ENCODE measurements at regions not wholly inside any gene's neighbourhood (a gene's known extent, or its start where the extent isn't known, plus 50 kb on each side); places are given as distances from the start of the nearest gene placed in this dataset.
A peak's percentile ranks its signal among the peaks of the same experiment; 100 is the strongest.

DNA sequence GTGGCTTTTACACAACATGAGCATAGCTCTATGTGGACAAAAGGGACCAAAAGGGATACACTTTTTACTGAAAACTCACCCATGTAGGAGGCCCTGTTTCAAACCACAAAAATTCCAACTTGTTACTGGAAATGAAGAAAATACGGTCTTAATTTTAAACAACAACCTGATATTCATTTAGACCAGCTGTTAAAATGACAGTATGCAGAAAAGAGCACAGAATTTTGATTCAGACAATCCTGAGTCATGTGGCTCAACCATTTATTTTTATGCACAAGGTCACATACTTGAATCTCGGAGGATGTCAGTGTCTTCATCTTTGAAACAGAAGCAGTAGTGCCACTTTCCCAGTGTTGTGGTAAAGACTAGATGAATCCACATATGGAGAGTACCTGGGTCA is 426.5 kb upstream of the NFE2L3 start:
- Histone ChIP-seq H2AFZ (ENCODE audit: low read depth, low read length) (no peak overlapping the region), H3K79me2 (ENCODE audit: insufficient read depth, low read length) (no peaks in the 10 kb centered on the region), H3K27me3 (ENCODE audit: insufficient read depth, low read length) (no peaks in the 10 kb centered on the region), H4K20me1 (ENCODE audit: insufficient read depth, low read length) (no peaks in the 10 kb centered on the region), H3K27ac (ENCODE audit: low read depth, low read length) (no peak overlapping the region), H3K4me1 (ENCODE audit: insufficient read depth, low read length) (no peaks in the 10 kb centered on the region), H3K4me3 (ENCODE audit: insufficient read depth, low read depth, low read length) (no peak overlapping the region), H3K36me3 (ENCODE audit: insufficient read depth, low read length) (no peaks in the 10 kb centered on the region), H3K9ac (ENCODE audit: low read length) (no peak overlapping the region), H3K4me2 (ENCODE audit: low read length) (no peak overlapping the region), H3K9me3 (ENCODE audit: insufficient read depth, low read depth, low read length) (no peaks in the 10 kb centered on the region)
- no peak for FAIRE-seq
- TF ChIP-seq, protein P1, sequence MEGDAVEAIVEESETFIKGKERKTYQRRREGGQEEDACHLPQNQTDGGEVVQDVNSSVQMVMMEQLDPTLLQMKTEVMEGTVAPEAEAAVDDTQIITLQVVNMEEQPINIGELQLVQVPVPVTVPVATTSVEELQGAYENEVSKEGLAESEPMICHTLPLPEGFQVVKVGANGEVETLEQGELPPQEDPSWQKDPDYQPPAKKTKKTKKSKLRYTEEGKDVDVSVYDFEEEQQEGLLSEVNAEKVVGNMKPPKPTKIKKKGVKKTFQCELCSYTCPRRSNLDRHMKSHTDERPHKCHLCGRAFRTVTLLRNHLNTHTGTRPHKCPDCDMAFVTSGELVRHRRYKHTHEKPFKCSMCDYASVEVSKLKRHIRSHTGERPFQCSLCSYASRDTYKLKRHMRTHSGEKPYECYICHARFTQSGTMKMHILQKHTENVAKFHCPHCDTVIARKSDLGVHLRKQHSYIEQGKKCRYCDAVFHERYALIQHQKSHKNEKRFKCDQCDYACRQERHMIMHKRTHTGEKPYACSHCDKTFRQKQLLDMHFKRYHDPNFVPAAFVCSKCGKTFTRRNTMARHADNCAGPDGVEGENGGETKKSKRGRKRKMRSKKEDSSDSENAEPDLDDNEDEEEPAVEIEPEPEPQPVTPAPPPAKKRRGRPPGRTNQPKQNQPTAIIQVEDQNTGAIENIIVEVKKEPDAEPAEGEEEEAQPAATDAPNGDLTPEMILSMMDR (IDR thresholded peaks at IDR 0.05; ENCODE audit: insufficient read depth, low read depth, low read length): no peak
- no peak for TF ChIP-seq EZH2 (IDR thresholded peaks at IDR 0.05; ENCODE audit: insufficient read depth, low read length)
- H3K9me3 Mint-ChIP-seq (ENCODE audit: unreplicated experiment): peaks cover 3% of the 10 kb centered on the region
- DNase-seq (ENCODE audit: low read depth): no peak
- H3K27me3 Mint-ChIP-seq (ENCODE audit: low read depth, unreplicated experiment): no peaks in the 10 kb centered on the region
- H3K4me3 Mint-ChIP-seq (ENCODE audit: unreplicated experiment): no peak overlapping the region
- H3K27ac Mint-ChIP-seq (ENCODE audit: unreplicated experiment): no peak overlapping the region
- H3K4me1 Mint-ChIP-seq (ENCODE audit: low read depth, unreplicated experiment): peaks cover 20% of the 10 kb centered on the region
- no peaks in the 10 kb centered on the region for H3K36me3 Mint-ChIP-seq (ENCODE audit: low read depth, unreplicated experiment)

DNA sequence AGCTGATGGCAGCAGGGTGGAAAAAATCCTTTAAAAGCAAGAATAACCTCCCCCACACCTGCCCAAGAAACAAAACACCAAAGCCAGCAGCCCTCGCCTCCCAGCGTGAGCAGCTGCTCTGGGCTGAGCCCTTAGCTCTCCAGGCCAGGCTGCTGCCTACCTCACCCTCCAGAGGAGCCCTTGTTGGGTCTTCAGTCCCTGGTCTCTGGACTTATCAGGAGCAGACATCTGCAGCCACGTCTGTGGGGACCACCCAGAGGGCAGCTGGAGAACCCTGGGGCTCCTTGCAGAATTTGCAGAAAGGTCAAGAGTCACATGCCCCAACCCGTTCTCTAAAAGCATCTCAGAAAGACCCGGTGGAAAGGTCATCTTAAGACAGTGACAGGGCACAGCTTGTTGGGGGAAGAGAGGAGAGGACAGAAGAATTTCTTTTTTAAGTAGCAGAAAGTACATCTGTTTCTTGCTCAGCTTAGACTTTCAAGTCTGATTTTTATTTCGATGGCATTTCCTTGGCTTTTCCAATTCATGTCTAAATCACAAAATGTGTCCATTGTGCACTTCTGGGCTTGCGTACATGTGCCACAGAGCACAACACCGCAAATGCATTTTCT is 425.7 kb upstream of the NFE2L3 start:
- DNase-seq (ENCODE audit: low read depth) (no peak), FAIRE-seq (no peak)
- H3K4me3 Mint-ChIP-seq (ENCODE audit: unreplicated experiment): no peak overlapping the region
- H3K27me3 ChIP-seq (ENCODE audit: insufficient read depth, low read length): no peaks in the 10 kb centered on the region
- H2AFZ ChIP-seq (ENCODE audit: low read depth, low read length): no peak overlapping the region
- no peaks in the 10 kb centered on the region for H3K36me3 ChIP-seq (ENCODE audit: insufficient read depth, low read length)
- no peaks in the 10 kb centered on the region for H3K27me3 Mint-ChIP-seq (ENCODE audit: low read depth, unreplicated experiment)
- H3K9me3 ChIP-seq (ENCODE audit: insufficient read depth, low read depth, low read length): no peaks in the 10 kb centered on the region
- no peaks in the 10 kb centered on the region for H4K20me1 ChIP-seq (ENCODE audit: insufficient read depth, low read length)
- H3K27ac ChIP-seq (ENCODE audit: low read depth, low read length): no peak overlapping the region
- no peaks in the 10 kb centered on the region for H3K36me3 Mint-ChIP-seq (ENCODE audit: low read depth, unreplicated experiment)
- H3K9me3 Mint-ChIP-seq (ENCODE audit: unreplicated experiment): peaks cover 3% of the 10 kb centered on the region
- TF ChIP-seq EZH2 (IDR thresholded peaks at IDR 0.05; ENCODE audit: insufficient read depth, low read length): no peak
- TF ChIP-seq, protein P1 (IDR thresholded peaks at IDR 0.05; ENCODE audit: insufficient read depth, low read depth, low read length): no peak
- H3K27ac Mint-ChIP-seq (ENCODE audit: unreplicated experiment): peak overlapping the region; percentile 68
- no peak overlapping the region for H3K9ac ChIP-seq (ENCODE audit: low read length)
- no peaks in the 10 kb centered on the region for H3K79me2 ChIP-seq (ENCODE audit: insufficient read depth, low read length)
- H3K4me1 Mint-ChIP-seq (ENCODE audit: low read depth, unreplicated experiment): peaks cover 20% of the 10 kb centered on the region
- no peak overlapping the region for H3K4me2 ChIP-seq (ENCODE audit: low read length)
- no peaks in the 10 kb centered on the region for H3K4me1 ChIP-seq (ENCODE audit: insufficient read depth, low read length)
- no peak overlapping the region for H3K4me3 ChIP-seq (ENCODE audit: insufficient read depth, low read depth, low read length)

DNA sequence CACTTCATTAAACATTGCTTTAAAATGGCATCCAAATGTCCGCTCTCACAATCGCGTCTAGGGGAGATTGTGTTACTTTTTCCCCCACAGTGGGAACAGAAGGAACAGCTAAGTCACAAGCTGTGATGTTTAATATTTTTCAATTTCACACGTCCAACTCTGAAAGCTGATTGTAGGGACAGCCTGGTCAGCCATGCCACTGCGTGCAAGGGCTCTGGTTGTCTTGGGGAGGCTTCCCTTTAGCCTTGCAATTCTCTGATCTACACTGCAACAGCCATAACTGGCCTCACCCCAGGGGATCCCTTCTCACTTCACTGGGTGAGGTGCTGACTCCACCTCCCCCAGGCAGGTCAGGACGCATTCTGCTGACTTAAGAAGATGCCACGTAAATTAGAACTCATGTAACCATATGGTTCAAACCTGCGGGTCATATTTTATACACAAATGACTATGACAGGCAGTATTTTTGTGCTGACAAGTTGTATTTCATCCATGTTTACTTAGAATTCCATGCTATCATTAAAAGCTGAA is 425.2 kb upstream of the NFE2L3 start:
- no peak overlapping the region for H3K4me2 ChIP-seq (ENCODE audit: low read length)
- H3K9me3 ChIP-seq (ENCODE audit: insufficient read depth, low read depth, low read length): no peaks in the 10 kb centered on the region
- Mint-ChIP-seq H3K4me3 (ENCODE audit: unreplicated experiment) (no peak overlapping the region), H3K27me3 (ENCODE audit: low read depth, unreplicated experiment) (no peaks in the 10 kb centered on the region), H3K9me3 (ENCODE audit: unreplicated experiment) (peaks cover 3% of the 10 kb centered on the region), H3K36me3 (ENCODE audit: low read depth, unreplicated experiment) (no peaks in the 10 kb centered on the region), H3K27ac (ENCODE audit: unreplicated experiment) (no peak overlapping the region), H3K4me1 (ENCODE audit: low read depth, unreplicated experiment) (peaks cover 20% of the 10 kb centered on the region)
- no peaks in the 10 kb centered on the region for H3K4me1 ChIP-seq (ENCODE audit: insufficient read depth, low read length)
- FAIRE-seq (no peak), DNase-seq (ENCODE audit: low read depth) (no peak)
- H2AFZ ChIP-seq (ENCODE audit: low read depth, low read length): no peak overlapping the region
- no peak overlapping the region for H3K9ac ChIP-seq (ENCODE audit: low read length)
- no peaks in the 10 kb centered on the region for H4K20me1 ChIP-seq (ENCODE audit: insufficient read depth, low read length)
- H3K79me2 ChIP-seq (ENCODE audit: insufficient read depth, low read length): no peaks in the 10 kb centered on the region
- no peaks in the 10 kb centered on the region for H3K36me3 ChIP-seq (ENCODE audit: insufficient read depth, low read length)
- H3K27me3 ChIP-seq (ENCODE audit: insufficient read depth, low read length): no peaks in the 10 kb centered on the region
- TF ChIP-seq, protein P1 (IDR thresholded peaks at IDR 0.05; ENCODE audit: insufficient read depth, low read depth, low read length): no peak
- TF ChIP-seq EZH2 (IDR thresholded peaks at IDR 0.05; ENCODE audit: insufficient read depth, low read length): no peak
- no peak overlapping the region for H3K27ac ChIP-seq (ENCODE audit: low read depth, low read length)
- H3K4me3 ChIP-seq (ENCODE audit: insufficient read depth, low read depth, low read length): no peak overlapping the region

All from astrocyte (in vitro differentiated cells and primary cell).